ENCODE measurements at regions not wholly inside any gene's neighbourhood (a gene's known extent, or its start where the extent isn't known, plus 50 kb on each side); places are given as distances from the start of the nearest gene placed in this dataset.

- TF ChIP-seq CTCF (IDR thresholded peaks at IDR 0.05): no peak
Measured at GRCh38 chr9:84615544-84615943, 54.0 kb upstream of the NTRK2 start.

GRCh38 chr9:84617411-84618029 lies 52.0 kb upstream of the NTRK2 start:
- no peak for TF ChIP-seq CTCF (IDR thresholded peaks at IDR 0.05)

Measured in LNCAP (cell line).